Upper lobe of left lung (tissue), 6 donors: ENCODE measurements at regions not wholly inside any gene's neighbourhood (a gene's known extent, or its start where the extent isn't known, plus 50 kb on each side); places are given as distances from the start of the nearest gene placed in this dataset.

ENCODE experiments used
- ATAC-seq, 2 donors: fragments of 200-7000 bp; cut with Tn5 transposase; one replicate each; pipeline ENCODE4 v1.9.1; 2022; ENCODE audit warnings: mild to moderate bottlenecking in 2 of 2, moderate library complexity in 2 of 2; ENCODE audit not compliant: low FRiP score in 2 of 2
- DNase-seq, 2 donors: peaks; one replicate each; pipeline ENCODE4 v3.0.0-alpha.2; 2019 to 2020
- H3K27ac ChIP-seq, 4 donors: fragments of 200-600 bp; sonication (generic); one replicate each; pipeline ENCODE4 v1.5.1; 2016 to 2019
- H3K27me3 ChIP-seq, 4 donors: fragments of 200-600 bp; sonication (generic); one replicate each; pipeline ENCODE4 v1.5.1; 2017 to 2019
- H3K36me3 ChIP-seq, 4 donors: fragments of 200-600 bp; sonication (generic); one replicate each; pipeline ENCODE4 v1.5.1; 2016 to 2019
- H3K4me1 ChIP-seq, 4 donors: fragments of 200-600 bp; sonication (generic); one replicate each; pipeline ENCODE4 v1.5.1; 2018 to 2019
- H3K4me3 ChIP-seq, 4 donors: fragments of 200-600 bp; sonication (generic); one replicate each; pipeline ENCODE4 v1.5.1; 2017 to 2019; ENCODE audit warnings: mild to moderate bottlenecking in 2 of 4, moderate library complexity in 1 of 4
- H3K9me3 ChIP-seq, 4 donors: fragments of 200-600 bp; sonication (generic); one replicate each; pipeline ENCODE4 v1.5.1; 2018 to 2019
- CTCF ChIP-seq, 6 experiments: fragments of 450-650 bp in 4 of 6; fragments of 200-600 bp in 2 of 6; sonication (generic) in 2 of 6; IDR thresholded peaks; one replicate each; pipeline ENCODE4 v1.5.1; 2016 to 2019; ENCODE audit warnings: antibody characterized with exemption in 6 of 6
- EP300 ChIP-seq, 4 donors: sonication (generic); formaldehyde crosslinking; IDR thresholded peaks; one replicate each; pipeline ENCODE4 v1.5.1; 2017; ENCODE audit warnings: antibody characterized with exemption in 4 of 4, control low read depth in 2 of 4
- POLR2A ChIP-seq, 4 donors: fragments of 450-650 bp; IDR thresholded peaks; one replicate each; pipeline ENCODE4 v1.5.1; 2016 to 2017; ENCODE audit warnings: antibody characterized with exemption in 4 of 4, mild to moderate bottlenecking in 2 of 4
- POLR2AphosphoS5 ChIP-seq, 2 donors: sonication (generic); formaldehyde crosslinking; IDR thresholded peaks; one replicate each; pipeline ENCODE4 v1.5.1; 2017; ENCODE audit warnings: antibody characterized with exemption in 2 of 2
- WGBS, 2 donors: methylation state at CpG; one replicate each; pipeline ENCODE4 v1.1.5; 2017 to 2018; 5-methylcytosine and 5-hydroxymethylcytosine counted together
- donor health status: DM: no; HTN: no; CAD: no; lungs with moderate emphysema.
- donor health status: DM: no; HTN: yes; CAD: no; lungs with severe emphysema.

GRCh38 chr14:89484051-89484844 lies 67.2 kb upstream of the FOXN3 start:
- ATAC-seq (peak in 1 of 2 donors; percentile 40), DNase-seq (peak in 1 of 2 donors; percentile 37)
- H3K4me3 ChIP-seq = no peak overlapping the region
- no peaks in the 10 kb centered on the region for H3K9me3 ChIP-seq
- 81 to 88% methylated on average over 9 of the region's 9 CpGs for WGBS, 2 donors
- peak overlapping the region in 3 of 4 donors; percentile 31 to 59 (median 53) for H3K27ac ChIP-seq
- H3K36me3 ChIP-seq = no peaks in the 10 kb centered on the region
- H3K4me1 ChIP-seq = peaks cover 0 to 3% (median 0%) of the 10 kb centered on the region in 4 donors
- H3K27me3 ChIP-seq = no peaks in the 10 kb centered on the region
- no peak for TF ChIP-seq POLR2A (IDR thresholded peaks at IDR 0.05)
- TF ChIP-seq EP300 (IDR thresholded peaks at IDR 0.05) = no peak

GRCh38 chr14:89481196-89481595 lies 64.2 kb upstream of the FOXN3 start:
- 81 to 91% methylated on average over 11 of the region's 11 CpGs for WGBS, 2 donors
- TF ChIP-seq POLR2A (IDR thresholded peaks at IDR 0.05) (no peak), POLR2AphosphoS5 (IDR thresholded peaks at IDR 0.05) (no peak), CTCF (IDR thresholded peaks at IDR 0.05) (no peak), EP300 (IDR thresholded peaks at IDR 0.05) (no peak)
- ATAC-seq = peak in 1 of 2 donors; percentile 78
- peak in 1 of 2 donors; percentile 32 for DNase-seq
- Histone ChIP-seq H3K27me3 (no peaks in the 10 kb centered on the region), H3K4me1 (peaks cover 0 to 3% (median 0%) of the 10 kb centered on the region in 4 donors), H3K4me3 (no peak overlapping the region), H3K27ac (no peak overlapping the region), H3K36me3 (no peaks in the 10 kb centered on the region), H3K9me3 (no peaks in the 10 kb centered on the region)

GRCh38 chr14:89480278-89480677 lies 63.2 kb upstream of the FOXN3 start:
- ATAC-seq (no peak), DNase-seq (no peak)
- TF ChIP-seq POLR2AphosphoS5 (IDR thresholded peaks at IDR 0.05) = no peak
- no peak for TF ChIP-seq POLR2A (IDR thresholded peaks at IDR 0.05)
- no peak for TF ChIP-seq CTCF (IDR thresholded peaks at IDR 0.05)
- TF ChIP-seq EP300 (IDR thresholded peaks at IDR 0.05) = no peak
- no peaks in the 10 kb centered on the region for H3K36me3 ChIP-seq
- WGBS, 2 donors = 94 to 97% methylated on average over 6 of the region's 6 CpGs
- H3K4me3 ChIP-seq = no peak overlapping the region
- peak overlapping the region in 1 of 4 donors; percentile 11 for H3K27ac ChIP-seq
- H3K27me3 ChIP-seq = no peaks in the 10 kb centered on the region
- H3K9me3 ChIP-seq = no peaks in the 10 kb centered on the region
- H3K4me1 ChIP-seq = peaks cover 0 to 1% (median 0%) of the 10 kb centered on the region in 4 donors

- H3K9me3 ChIP-seq = no peaks in the 10 kb centered on the region
- no peak for TF ChIP-seq CTCF (IDR thresholded peaks at IDR 0.05)
- TF ChIP-seq POLR2A (IDR thresholded peaks at IDR 0.05) = no peak
- no peak for TF ChIP-seq EP300 (IDR thresholded peaks at IDR 0.05)
- no peak for TF ChIP-seq POLR2AphosphoS5 (IDR thresholded peaks at IDR 0.05)
- no peak for ATAC-seq
- H3K27ac ChIP-seq = peak overlapping the region in 1 of 4 donors; percentile 11
- no peak for DNase-seq
- no peaks in the 10 kb centered on the region for H3K36me3 ChIP-seq
- no peaks in the 10 kb centered on the region for H3K27me3 ChIP-seq
- no peaks in the 10 kb centered on the region for H3K4me1 ChIP-seq
- no peak overlapping the region for H3K4me3 ChIP-seq
- 83 to 89% methylated on average over 6 of the region's 6 CpGs for WGBS, 2 donors
Observed at GRCh38 chr14:89479802-89480201, 62.8 kb upstream of the FOXN3 start.

- no peak overlapping the region for H3K4me3 ChIP-seq
- no peaks in the 10 kb centered on the region for H3K36me3 ChIP-seq
- no peaks in the 10 kb centered on the region for H3K27me3 ChIP-seq
- H3K27ac ChIP-seq = no peak overlapping the region
- DNase-seq (no peak), ATAC-seq (no peak)
- no peaks in the 10 kb centered on the region for H3K9me3 ChIP-seq
- H3K4me1 ChIP-seq = no peaks in the 10 kb centered on the region
- WGBS, 2 donors = 85% methylated on average over 4 of the region's 4 CpGs
- TF ChIP-seq CTCF (IDR thresholded peaks at IDR 0.05) (no peak), POLR2AphosphoS5 (IDR thresholded peaks at IDR 0.05) (no peak), EP300 (IDR thresholded peaks at IDR 0.05) (no peak), POLR2A (IDR thresholded peaks at IDR 0.05) (no peak)
Observed at GRCh38 chr14:89477391-89477790, 60.4 kb upstream of the FOXN3 start.
